AG09309 (cell line): ENCODE measurements at regions not wholly inside any gene's neighbourhood (a gene's known extent, or its start where the extent isn't known, plus 50 kb on each side); places are given as distances from the start of the nearest gene placed in this dataset.

ENCODE experiments used
- DNase-seq: peaks from one replicate; pipeline ENCODE4 v3.0.0-alpha.2; 2010; ENCODE audit warnings: low read depth
- H3K4me3 ChIP-seq: 2 replicates; pipeline ENCODE4 v1.5.1; 2011; ENCODE audit warnings: mild to moderate bottlenecking, low read depth, low read length, moderate library complexity; ENCODE audit not compliant: control insufficient read depth
- CTCF ChIP-seq: IDR thresholded peaks from 2 replicates; pipeline ENCODE4 v1.5.1; 2011; ENCODE audit warnings: mild to moderate bottlenecking, low read depth, low read length, inconsistent platforms; ENCODE audit not compliant: insufficient read depth, control insufficient read depth; ENCODE audit errors: missing control alignments

GRCh38 chr18:46281185-46282176, 177.3 kb downstream of the HAUS1 start:
- peak; percentile 96 for TF ChIP-seq CTCF
- H3K4me3 ChIP-seq: no peak overlapping the region
- DNase-seq: peak; percentile 32

- TF ChIP-seq CTCF: no peak
- DNase-seq: no peak
- no peak overlapping the region for H3K4me3 ChIP-seq
These were observed 178.0 kb downstream of the HAUS1 start for GRCh38 chr18:46282177-46282570.

GRCh38 chr18:46282646-46283045, 178.5 kb downstream of the HAUS1 start:
- H3K4me3 ChIP-seq: no peak overlapping the region
- TF ChIP-seq CTCF: no peak

GRCh38 chr18:46283268-46283667, 179.1 kb downstream of the HAUS1 start:
- DNase-seq: no peak
- TF ChIP-seq CTCF: no peak
- no peak overlapping the region for H3K4me3 ChIP-seq

More at GRCh38 chr18:46282646-46283045, 178.5 kb downstream of the HAUS1 start:
- DNase-seq: no peak

GRCh38 chr18:46283895-46284295, 179.7 kb downstream of the HAUS1 start:
- DNase-seq: no peak
- H3K4me3 ChIP-seq: no peak overlapping the region

GRCh38 chr18:46289463-46289862, 185.3 kb downstream of the HAUS1 start:
- no peak overlapping the region for H3K4me3 ChIP-seq
- no peak for TF ChIP-seq CTCF
- DNase-seq: no peak

More at GRCh38 chr18:46283895-46284295, 179.7 kb downstream of the HAUS1 start:
- TF ChIP-seq CTCF: no peak
